SK-N-DZ (cell line): ENCODE measurements at regions not wholly inside any gene's neighbourhood (a gene's known extent, or its start where the extent isn't known, plus 50 kb on each side); places are given as distances from the start of the nearest gene placed in this dataset.
"Not testable (repeated sequence)": the region's sequence is repeated elsewhere in the genome, so short reads cannot be mapped to it uniquely, and the experiment has no call there.

Source experiments
- DNase-seq: peaks from one replicate; pipeline ENCODE4 v3.0.0-alpha.2; 2015; ENCODE audit warnings: low spot score

DNA sequence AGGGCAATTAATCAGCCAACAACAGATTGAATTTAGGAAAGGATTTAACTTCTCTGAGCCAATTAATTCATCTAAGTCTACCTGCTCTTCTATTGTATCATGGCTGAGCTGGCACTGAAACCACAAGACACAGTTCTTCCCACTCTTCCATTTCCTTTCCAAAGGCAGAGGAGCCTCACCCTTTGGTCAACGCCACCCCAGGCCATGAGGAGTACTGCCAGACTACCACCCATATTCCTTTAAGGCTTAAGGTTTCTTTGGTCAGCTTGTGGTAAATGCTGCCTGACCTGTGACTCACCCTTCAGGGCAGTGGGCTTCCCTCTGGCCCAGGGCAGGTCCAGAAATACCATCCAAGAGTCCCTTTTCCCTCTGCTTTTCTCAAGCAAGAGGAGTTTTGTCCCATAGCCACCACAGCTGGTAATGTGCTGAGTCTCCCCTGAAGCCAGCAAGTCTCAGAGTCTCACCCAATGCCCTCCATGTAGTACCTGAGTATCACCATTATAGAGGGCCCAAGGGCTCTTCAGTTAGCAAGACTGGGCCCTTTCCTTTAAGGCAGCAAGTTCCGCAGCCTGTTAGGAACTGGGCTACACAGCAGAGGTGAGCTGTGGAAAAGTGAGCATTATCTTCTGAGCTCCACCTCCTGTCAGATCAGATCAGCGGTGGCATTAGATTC lies 900.5 kb upstream of the CRIM1 start:
- peak; percentile 1 for DNase-seq

DNA sequence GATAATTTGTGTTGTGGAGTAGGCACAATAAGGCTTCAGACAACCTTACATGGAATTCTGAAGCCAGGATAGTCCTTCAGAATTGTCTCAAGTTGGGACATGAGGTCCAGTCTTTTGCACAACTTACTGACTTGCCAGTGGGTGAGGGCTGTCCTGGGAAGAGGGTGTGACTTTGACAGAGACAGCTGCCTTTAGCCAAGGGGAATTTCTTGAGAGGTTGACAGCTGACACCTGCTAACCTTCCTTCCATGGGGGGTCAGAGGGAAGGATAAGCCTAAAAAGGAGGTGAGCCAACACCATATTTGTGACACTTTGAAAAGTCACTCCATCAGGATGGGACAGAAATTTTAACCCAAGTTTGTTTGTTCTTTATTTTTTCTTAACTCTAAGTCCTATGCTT lies 907.8 kb upstream of the CRIM1 start:
- DNase-seq = no peak

DNA sequence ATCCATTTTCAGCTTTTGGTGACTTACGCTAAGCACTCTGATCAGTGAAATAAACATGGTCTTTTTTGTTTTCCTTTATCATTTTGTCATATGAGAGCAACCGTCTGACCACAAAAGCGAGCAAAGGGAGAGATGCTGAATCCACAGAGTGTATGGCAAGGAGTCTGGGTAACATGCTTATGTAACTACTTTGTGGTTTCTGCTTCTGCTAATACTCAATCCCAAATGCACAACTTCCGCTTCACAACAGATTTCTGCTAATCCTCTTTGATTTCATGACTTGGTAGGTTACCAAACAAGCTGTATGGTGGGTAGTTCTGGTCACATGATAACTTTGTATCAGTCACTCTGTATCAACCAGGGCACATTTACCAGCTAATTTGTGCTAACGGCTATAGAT lies 908.4 kb upstream of the CRIM1 start:
- no peak for DNase-seq

DNA sequence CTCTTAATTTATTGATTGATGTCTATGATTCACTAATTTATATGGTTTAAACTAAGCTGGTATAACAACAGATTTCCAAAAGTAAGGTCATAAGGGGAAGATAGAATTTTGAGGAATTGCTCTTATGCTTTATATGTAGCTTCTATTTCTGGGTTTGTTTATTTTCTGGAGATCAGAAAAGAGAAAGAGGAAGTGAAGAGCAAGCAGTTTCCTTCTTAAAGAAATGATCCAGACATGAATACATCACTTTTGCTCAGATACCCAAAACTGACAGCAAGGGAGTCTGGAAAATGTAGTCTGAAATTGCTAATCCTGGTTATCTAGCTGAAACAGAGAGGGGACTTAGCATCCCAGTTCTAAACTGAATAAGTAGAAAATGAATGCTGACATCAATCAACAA lies 912.5 kb upstream of the CRIM1 start:
- DNase-seq = no peak

DNA sequence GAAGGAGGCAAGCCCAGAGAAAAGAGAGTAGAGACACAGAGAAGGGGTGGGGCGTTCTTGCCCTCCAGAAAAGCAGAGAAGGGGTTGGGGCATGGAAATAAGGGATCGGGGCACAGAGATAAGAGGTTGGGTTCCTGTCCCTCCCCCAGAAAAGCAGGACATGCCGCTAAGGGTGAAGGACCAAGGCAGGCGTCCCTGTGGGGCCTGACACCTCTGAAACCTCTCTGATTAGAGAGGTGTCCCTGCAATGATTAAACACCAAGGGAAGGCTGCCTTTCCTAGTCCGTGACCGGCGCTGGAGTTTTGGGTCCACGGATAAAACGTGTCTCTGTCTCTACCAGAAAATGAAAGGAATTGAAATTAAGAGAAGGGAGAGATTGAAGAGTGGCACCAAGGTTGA lies 914.0 kb upstream of the CRIM1 start:
- DNase-seq = not testable (repeated sequence)

DNA sequence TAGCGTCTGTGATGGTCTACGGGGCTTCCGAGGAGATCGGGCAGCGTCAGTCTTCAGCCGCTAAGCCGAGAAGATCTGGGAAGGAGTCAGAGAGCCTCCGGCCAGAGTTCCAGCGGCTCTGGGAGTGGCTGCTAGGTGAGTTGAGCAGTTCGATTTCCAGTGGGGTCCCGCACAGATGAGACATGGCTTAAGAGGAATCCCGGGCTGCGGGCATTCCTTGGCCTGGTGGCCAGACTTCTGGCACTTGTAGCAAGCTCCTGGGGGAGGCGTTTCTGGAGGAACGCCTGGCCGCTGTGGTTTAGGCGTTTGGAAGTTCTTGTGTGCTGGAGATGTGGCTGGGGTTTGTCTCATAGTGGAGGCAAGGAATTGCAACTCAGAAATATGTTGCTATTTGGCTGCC lies 915.3 kb upstream of the CRIM1 start:
- not testable (repeated sequence) for DNase-seq

DNA sequence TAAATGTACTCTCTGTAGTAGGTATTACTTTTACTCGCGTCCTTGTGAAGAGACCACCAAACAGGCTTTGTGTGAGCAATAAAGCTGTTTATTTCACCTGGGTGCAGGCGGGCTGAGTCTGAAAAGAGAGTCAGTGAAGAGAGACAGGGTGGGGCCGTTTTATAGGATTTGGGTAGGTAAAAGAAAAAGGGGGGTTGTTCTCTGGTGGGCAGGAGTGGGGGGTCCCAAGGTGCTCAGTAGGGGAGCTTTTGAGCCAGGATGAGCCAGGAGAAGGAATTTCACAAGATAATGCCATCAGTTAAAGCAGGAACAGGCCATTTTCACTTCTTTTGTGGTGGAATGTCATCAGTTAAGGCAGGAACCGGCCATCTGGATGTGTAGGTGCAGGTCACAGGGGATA lies 918.7 kb upstream of the CRIM1 start:
- not testable (repeated sequence) for DNase-seq

DNA sequence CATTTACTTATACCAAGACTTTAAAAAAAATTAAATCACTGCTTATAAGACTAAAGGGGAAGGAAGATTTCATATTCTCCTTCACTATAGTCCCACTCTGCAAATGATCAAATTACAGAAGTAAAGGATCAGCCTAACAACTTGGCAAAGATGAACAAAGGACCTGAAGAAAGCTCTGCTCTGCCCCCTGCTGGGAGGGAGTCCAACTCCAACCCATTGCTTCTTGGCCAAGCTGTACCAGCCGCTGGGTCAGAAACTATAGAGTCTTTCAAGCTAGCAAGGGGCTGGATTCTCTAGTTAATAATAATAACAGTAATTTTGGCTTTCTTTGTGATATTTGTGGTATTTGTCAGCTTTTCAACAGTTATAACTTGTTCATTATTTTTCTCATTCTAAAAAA lies 927.0 kb upstream of the CRIM1 start:
- peak; percentile 14 for DNase-seq

DNA sequence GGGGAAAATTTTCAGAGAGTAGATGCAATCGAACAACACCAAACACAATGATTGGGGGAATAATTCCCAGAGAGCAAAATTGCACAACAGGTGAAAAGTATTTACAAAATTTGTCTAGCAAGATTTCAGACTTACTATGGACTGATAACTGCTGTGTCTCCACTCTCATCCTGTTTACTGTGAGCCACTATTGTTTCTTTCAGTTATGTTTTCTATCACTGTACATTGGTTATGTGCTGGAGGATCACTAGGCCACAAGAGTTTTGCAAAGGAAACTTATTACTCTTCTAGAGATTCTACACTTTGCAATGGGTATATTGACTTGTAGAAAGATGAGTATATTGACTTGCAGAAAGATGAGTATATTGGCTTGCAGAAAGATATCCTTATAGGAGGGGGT lies 934.1 kb upstream of the CRIM1 start:
- DNase-seq = no peak

DNA sequence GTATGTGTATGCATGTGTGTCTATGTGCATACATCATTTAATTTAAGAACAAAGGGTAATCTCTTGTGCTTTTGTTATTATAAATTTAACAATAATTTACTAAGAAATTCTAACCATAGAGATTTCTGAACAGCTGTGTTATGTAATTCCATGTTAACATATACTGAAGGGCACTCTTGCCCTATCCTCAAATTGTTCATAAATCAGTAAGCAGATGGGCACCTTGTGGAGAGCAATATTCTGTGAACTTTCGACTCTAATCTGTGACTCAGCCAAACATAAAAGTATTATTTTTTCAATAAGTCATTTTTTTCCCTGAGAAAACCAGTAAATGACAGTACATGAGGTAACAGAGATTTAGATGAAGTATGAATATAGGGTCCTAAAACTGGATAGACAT lies 938.3 kb upstream of the CRIM1 start:
- no peak for DNase-seq

DNA sequence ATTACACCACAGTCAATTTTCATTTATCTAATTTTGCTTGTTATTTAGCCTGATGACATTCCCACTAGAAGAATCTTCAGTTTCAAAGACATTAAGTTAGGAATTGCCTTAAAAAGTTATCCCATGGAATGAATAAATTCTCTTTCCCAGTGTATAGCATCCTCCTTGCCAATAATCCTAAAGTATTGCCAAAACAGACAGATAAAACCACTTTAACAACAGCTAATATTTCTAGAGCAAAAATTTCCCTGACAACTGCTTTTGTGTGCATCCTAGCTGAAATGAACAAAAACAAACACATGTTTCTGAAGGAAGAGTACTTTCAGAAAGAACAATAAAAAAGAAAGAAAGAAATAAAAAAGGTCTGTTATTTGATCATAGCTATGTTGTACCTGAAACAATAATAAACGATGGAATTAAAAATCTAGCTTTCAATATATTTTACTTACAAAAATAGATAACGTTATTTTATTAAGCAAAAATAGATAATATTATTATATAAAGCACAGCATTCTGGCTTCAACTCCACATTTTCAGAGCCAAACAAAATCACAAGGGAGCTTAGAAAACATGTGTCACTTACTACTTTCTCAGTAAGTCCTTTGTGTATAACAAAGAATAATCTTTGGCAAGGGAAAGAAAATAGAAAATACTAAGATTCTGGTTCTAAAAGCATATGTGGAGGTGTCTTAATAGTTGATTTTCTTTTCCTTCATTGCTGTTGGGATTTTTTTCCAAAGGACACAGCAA lies 939.0 kb upstream of the CRIM1 start:
- no peak for DNase-seq

DNA sequence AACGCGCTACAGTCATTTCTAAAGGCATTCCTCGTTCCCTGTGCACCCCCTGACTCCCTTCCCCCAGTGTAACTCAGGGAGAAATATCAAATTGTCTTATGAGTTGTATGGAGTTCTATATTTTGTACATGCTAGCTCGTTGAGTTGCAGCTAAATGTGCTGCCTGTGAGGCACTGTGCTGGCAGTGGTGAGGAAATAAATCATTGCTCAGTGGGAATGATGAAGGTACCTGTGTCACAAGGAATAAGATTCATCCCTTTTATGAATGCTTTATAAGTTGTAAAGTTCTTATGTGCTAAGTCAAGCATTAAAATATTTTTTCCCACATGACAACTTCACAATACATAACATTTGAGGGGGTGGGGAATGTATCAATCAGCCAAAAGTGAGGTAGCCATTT lies 939.6 kb upstream of the CRIM1 start:
- DNase-seq = no peak

DNA sequence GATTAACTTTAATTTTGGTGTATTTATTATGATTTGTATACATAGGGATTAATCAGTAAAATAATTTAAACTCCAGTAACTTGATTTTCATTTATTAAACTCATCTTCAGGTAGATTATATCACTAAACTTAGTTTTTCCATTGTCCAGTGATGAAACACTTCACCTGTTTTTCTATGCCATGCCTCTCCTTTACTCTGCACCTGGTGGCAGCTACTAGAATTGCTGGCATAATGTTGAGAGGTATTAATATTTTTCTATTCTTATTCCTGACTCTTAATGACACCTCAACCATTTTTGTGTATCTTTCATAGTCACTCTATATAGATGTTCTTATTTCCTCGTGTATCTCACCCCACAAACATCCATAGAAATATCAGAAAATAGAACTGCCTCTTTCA lies 940.3 kb upstream of the CRIM1 start:
- no peak for DNase-seq

DNA sequence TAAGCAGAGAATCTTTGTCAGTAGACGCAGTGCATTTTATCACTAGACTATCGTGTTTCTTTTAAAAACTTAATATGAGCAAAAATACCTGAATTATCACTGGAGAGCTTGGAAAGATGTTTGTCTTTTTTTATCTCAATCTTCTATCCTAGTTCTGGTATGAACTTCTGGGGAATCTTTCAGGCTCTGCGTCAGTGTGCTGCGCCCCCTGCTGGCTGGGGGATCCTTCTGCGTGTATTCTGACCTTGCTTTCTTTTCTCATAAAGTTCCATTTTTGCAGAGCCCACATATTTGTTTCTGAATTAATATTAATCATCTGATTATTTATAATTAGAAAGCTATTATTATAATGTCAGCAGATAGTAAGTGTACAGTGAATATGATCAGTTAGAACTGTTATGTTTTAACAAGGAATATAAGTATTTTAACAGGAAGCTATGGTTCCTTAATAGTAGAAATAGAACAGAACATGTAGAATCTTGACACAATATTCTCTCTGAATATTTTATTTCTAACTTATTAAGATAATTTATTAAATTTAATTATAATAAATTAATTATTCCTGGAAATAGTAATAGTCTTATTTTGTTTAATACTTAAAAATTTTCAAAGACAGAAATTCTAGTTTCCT lies 945.0 kb upstream of the CRIM1 start:
- peak; percentile 46 for DNase-seq

DNA sequence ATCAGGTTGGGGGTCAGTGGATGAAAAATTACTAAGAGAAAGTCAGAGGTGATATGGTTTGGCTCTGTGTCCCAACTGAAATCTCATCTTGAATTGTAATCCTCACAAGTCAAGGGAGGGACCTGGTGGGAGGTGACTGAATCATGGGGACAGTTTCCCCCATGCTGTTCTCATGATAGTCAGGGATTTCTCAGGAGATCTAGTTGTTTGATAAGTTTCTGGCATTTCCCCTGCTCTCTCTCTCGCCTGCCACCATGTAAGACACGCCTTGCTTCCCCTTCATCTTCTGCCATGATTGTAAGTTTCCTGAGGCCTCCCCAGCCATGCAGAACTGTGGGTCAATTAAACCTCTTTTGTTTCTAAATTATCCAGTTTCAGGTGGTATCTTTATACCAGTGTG lies 945.8 kb upstream of the CRIM1 start:
- no peak for DNase-seq

DNA sequence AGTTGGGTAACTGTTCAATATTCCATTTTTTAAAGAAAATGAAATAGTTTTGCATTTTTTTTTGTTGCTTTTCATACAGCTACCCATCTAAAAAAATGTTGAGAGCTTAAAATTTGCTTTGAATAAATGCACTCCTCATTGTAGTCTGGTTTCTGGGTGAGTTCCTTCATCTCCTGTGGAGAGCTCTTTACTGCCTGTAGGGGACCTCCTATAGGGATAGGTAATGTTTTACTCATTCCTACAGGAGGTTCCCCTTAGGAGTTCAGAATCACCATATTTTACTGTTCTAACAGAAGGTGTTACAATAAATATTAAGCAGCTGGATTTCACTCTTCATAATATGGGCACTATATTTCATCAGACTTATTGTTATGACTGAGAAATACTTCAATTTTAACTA lies 947.3 kb upstream of the CRIM1 start:
- DNase-seq = no peak

DNA sequence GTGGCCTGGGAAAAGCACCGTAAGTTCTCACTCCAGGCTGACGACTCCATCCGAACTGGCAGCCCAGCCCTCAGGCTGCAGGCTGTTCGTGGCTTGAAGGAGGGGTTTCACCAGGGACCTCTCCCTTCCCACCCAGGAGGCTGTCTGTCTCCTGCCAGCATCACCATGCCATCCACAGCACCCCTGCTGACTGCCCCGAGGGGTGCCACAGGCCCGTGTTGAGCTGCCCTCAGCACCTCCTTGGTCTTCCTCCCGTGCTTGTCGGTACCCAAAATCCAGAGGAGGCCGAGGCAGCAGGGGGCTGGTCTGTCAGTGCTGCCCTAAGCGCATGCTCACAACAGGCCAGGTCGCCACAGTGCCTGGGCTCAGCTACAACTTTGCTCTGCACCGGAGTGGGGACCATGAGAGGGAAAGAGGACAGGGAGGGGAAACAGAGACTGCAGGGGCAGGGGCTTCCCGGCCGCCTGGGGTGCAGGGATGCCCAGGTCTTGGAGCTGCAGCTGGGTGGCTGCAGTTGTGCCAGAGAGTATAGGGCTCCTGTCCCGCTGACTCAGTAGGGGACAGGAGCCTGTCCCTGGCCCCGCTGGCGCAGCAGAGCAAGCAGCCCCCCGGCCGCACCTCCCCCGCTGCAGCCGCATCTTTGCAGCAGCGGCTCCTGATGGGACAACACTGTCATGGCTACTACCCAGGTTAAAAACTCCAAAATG lies 963.7 kb upstream of the CRIM1 start:
- peak; percentile 3 for DNase-seq

DNA sequence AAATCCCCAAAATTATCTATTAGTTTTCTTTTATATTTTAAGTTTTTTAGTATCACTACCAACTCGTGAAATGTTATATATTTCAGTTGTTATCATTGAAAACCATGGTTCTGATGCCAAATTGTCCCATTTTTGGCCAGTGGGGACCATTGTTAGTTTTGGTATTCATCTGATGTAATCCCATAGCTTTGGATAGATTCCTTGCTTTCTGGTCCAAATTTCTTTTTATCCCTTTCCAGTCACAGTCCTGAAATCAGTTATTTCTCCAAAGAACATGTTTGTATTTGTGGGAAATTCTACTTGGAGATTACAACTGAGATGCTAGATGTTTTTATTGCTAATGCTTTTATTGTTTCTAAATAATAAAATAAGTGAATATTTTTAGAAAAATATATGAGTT lies 976.8 kb upstream of the CRIM1 start:
- DNase-seq = no peak

DNA sequence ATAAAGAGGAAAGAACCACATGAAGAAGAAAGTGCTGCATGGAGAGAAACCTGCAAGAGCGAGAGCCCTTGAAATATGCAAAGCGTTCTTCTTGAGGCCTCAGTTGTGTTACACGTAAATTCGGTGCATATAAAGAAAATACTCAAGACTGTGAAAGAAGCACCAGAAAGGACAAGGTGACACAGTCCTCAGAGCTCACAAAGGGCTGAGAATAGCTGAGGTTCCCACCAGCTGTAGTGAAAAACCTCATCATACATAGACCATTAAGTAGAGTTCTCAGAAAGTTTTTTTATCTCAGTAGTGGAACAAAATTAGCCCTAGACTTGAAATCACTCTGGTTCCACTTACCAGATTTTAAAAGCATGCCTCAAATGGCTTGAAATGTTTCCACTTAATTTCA lies 980.7 kb upstream of the CRIM1 start:
- no peak for DNase-seq

DNA sequence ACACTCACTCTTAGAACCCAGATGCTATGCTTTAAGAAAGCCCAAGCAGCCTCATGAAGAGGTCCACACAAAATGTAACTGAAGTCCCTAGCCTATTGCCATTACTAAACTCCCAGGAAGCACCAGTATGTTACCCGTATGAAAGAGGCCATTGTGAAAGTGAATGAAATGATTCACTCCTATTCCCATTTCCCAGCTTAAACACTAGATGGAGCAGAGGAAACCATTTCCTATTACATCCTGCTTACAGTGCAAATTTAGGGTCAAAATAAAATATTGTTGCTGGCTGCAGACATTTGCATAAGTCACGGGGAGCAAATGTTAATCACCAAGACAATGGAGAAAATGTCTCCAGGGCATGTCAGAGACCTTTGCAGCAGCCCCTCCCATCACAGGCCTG lies 989.7 kb upstream of the CRIM1 start:
- DNase-seq = no peak

DNA sequence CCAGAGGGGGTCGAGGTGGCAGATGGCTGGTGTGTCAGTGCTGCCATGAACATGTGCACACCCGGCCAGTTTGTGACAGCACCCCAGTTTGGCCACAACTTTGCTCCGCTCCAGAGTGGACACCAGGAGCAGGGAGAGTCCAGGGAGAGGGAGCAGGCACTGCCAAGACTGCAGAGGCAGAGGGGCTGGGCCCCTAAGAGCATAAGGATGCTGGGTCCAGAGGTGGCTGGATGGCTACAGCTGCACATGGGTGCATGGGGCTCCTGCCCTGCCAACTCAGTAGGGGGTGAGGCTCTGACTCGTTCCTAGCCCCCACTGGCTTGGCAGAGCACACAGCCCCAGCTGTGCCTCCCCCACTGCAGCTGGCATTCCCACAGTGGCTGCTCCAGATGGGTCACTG lies 999.2 kb upstream of the CRIM1 start:
- no peak for DNase-seq

DNA sequence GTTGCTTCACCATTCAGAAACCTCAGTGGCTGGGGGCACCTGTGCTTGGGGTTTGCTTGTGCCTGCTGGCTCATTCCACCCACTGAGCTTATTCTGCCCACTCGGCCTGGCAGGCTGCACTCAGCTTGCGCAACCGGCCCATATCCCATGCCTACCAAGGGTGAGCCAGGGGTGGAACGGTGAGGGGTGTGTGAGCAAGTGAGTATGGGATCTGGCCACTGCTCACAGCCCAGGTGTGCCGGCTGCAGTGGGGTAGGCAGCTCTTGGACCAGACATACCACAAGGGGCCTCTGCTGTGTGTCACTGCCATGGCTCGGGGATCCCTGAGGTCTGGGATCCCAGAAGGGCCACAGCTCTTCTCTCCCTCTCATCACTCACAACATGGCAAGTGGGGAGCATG lies 1000.5 kb upstream of the CRIM1 start:
- DNase-seq = no peak

DNA sequence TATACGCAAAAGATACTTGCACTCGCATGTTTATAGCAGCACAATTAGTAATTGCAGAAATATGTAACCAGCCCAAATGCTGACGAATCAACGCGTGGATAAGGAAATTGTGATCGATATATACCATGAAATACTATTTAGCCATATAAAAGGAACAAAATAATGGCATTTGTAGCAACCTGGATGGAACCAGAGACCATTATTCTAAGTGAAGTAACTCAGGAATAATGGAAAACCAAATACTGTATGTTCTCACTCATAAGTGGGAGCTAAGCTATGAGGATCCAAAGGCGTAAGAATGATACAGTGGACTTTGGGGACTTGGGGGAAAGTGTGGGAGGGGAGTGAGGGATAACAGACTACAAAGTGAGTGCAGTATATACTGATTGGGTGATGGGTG lies 1008.0 kb upstream of the CRIM1 start:
- DNase-seq = no peak
